Common myeloid progenitor, CD34-positive (primary cell): ENCODE measurements at regions not wholly inside any gene's neighbourhood (a gene's known extent, or its start where the extent isn't known, plus 50 kb on each side); places are given as distances from the start of the nearest gene placed in this dataset.
A peak's percentile ranks its signal among the peaks of the same experiment; 100 is the strongest.

ENCODE experiments used
- CTCF ChIA-PET: fragments of 350-600 bp; sonication (Branson Sonifier 250); formaldehyde crosslinking; loops from one replicate; lab custom pipeline; 2021; ENCODE audit warnings: antibody characterized with exemption; lab: Charles Lee
- POLR2A ChIA-PET: fragments of 350-600 bp; sonication (Branson Sonifier 250); formaldehyde crosslinking; loops from one replicate; lab custom pipeline; 2021; ENCODE audit warnings: antibody characterized with exemption; lab: Charles Lee
- DNase-seq, 3 donors: peaks; one replicate each; pipeline versions ENCODE4 v3.0.0 to v3.0.0-alpha.2; 2013
- H3K27ac ChIP-seq, 2 experiments: 1 replicate in 1 of 2; 2 replicates in 1 of 2; pipeline ENCODE4 v1.7.0; 2013; ENCODE audit warnings: inconsistent platforms in 2 of 2, low read length in 2 of 2, mild to moderate bottlenecking in 2 of 2, low read depth in 1 of 2, moderate library complexity in 1 of 2; ENCODE audit not compliant: severe bottlenecking in 2 of 2, insufficient read depth in 1 of 2, poor library complexity in 1 of 2
- H3K27me3 ChIP-seq, 5 experiments: replicated peaks in 2 of 5; 1 replicate in 3 of 5; 2 replicates in 2 of 5; pipeline versions ENCODE4 v1.6.1 to v1.7.0; 2013; ENCODE audit warnings: low read length in 4 of 5, mild to moderate bottlenecking in 2 of 5, moderate library complexity in 2 of 5, inconsistent platforms in 1 of 5; ENCODE audit not compliant: insufficient read depth in 5 of 5, control insufficient read depth in 4 of 5
- H3K36me3 ChIP-seq, 4 experiments: 1 replicate in 2 of 4; 2 replicates in 2 of 4; pipeline versions ENCODE4 v1.6.1 to v1.7.0; 2013; ENCODE audit warnings: low read length in 3 of 4, control low read depth in 1 of 4, mild to moderate bottlenecking in 1 of 4; ENCODE audit not compliant: control insufficient read depth in 4 of 4, insufficient read depth in 4 of 4
- H3K4me1 ChIP-seq, 4 experiments: 1 replicate in 3 of 4; 2 replicates in 1 of 4; pipeline versions ENCODE4 v1.6.1 to v1.7.1; 2013; ENCODE audit warnings: low read length in 3 of 4, mild to moderate bottlenecking in 3 of 4, control low read depth in 1 of 4, inconsistent platforms in 1 of 4, moderate library complexity in 1 of 4; ENCODE audit not compliant: control insufficient read depth in 4 of 4, insufficient read depth in 4 of 4; ENCODE audit errors: control extremely low read depth in 1 of 4
- H3K4me3 ChIP-seq, 7 experiments: 1 replicate in 4 of 7; 2 replicates in 3 of 7; pipeline versions ENCODE4 v1.5.1 to v1.7.0; 2013; ENCODE audit warnings: mild to moderate bottlenecking in 7 of 7, low read length in 6 of 7, moderate library complexity in 6 of 7, inconsistent platforms in 2 of 7, low read depth in 2 of 7, control low read depth in 1 of 7; ENCODE audit not compliant: insufficient read depth in 4 of 7, control insufficient read depth in 1 of 7; ENCODE audit errors: extremely low read depth in 1 of 7
- H3K9me3 ChIP-seq, 5 experiments: 1 replicate in 4 of 5; 2 replicates in 1 of 5; pipeline versions ENCODE4 v1.6.1 to v1.7.1; 2013; ENCODE audit warnings: low read length in 4 of 5, mild to moderate bottlenecking in 2 of 5, inconsistent platforms in 1 of 5, low read depth in 1 of 5, moderate library complexity in 1 of 5; ENCODE audit not compliant: control insufficient read depth in 4 of 5, insufficient read depth in 2 of 5; ENCODE audit errors: control extremely low read depth in 1 of 5
- WGBS: methylation state at CpG from one replicate; pipeline ENCODE4 v1.1.5; 2013; ENCODE audit not compliant: insufficient coverage; 5-methylcytosine and 5-hydroxymethylcytosine counted together

- DNase-seq: no peak
- ChIA-PET POLR2A (no interaction called here), CTCF (interaction anchor here (1.1 kb wide), 2 partner anchors 26 to 39 kb away, joined by 3 read pairs; no protein-coding TSS in a partner anchor)
- Histone ChIP-seq H3K4me1 (peaks cover 12 to 43% (median 36%) of the 10 kb centered on the region in 4 experiments), H3K36me3 (no peaks in the 10 kb centered on the region), H3K27ac (no peak overlapping the region), H3K9me3 (no peaks in the 10 kb centered on the region), H3K4me3 (no peak overlapping the region), H3K27me3 (no peaks in the 10 kb centered on the region)
- WGBS: 67% methylated on average over 3 of the region's 4 CpGs
Measured at GRCh38 chr11:35076201-35077100, 62.5 kb upstream of the CD44 start.

- Histone ChIP-seq H3K4me1 (peaks cover 12 to 55% (median 48%) of the 10 kb centered on the region in 4 experiments), H3K9me3 (no peaks in the 10 kb centered on the region), H3K4me3 (peak overlapping the region in 3 of 7 experiments; percentile 13 to 40 (median 19)), H3K36me3 (no peaks in the 10 kb centered on the region), H3K27ac (peak overlapping the region; percentile 29 to 74), H3K27me3 (no peaks in the 10 kb centered on the region)
- DNase-seq: peak; percentile 89 to 97 (median 96)
- ChIA-PET CTCF (interaction anchor here (0.6 to 1.0 kb wide), 3 partner anchors 9 to 31 kb away, joined by 3 to 5 read pairs (median 3); no protein-coding TSS in a partner anchor), POLR2A (interaction anchor here (0.9 kb wide), 1 partner anchor 33 kb away, joined by 4 read pairs; no protein-coding TSS in a partner anchor)
- WGBS: no CpG with 5 or more reads among the region's 5 CpGs
Measured at GRCh38 chr11:35077709-35078469, 61.1 kb upstream of the CD44 start.

- H3K27me3 ChIP-seq: no peaks in the 10 kb centered on the region
- H3K9me3 ChIP-seq: no peaks in the 10 kb centered on the region
- H3K4me3 ChIP-seq: peak overlapping the region in 2 of 7 experiments; percentile 19 to 40
- no peak for DNase-seq
- H3K4me1 ChIP-seq: peaks cover 16 to 61% (median 52%) of the 10 kb centered on the region in 4 experiments
- peak overlapping the region in 1 of 2 experiments; percentile 74 for H3K27ac ChIP-seq
- WGBS: 85% methylated on average over 1 of the region's 1 CpG
- CTCF ChIA-PET: interaction anchor here (0.6 to 1.0 kb wide), 3 partner anchors 9 to 31 kb away, joined by 3 to 5 read pairs (median 3); no protein-coding TSS in a partner anchor
- no peaks in the 10 kb centered on the region for H3K36me3 ChIP-seq
- POLR2A ChIA-PET: interaction anchor here (0.9 kb wide), 1 partner anchor 33 kb away, joined by 4 read pairs; no protein-coding TSS in a partner anchor
Measured at GRCh38 chr11:35078470-35078735, 60.6 kb upstream of the CD44 start.

- H3K36me3 ChIP-seq: no peaks in the 10 kb centered on the region
- no peak for DNase-seq
- no peak overlapping the region for H3K4me3 ChIP-seq
- H3K4me1 ChIP-seq: peaks cover 20 to 73% (median 61%) of the 10 kb centered on the region in 4 experiments
- CTCF ChIA-PET: interaction anchor here (1.2 to 1.3 kb wide), 2 partner anchors 8 to 43 kb away, joined by 3 to 4 read pairs; no protein-coding TSS in a partner anchor
- WGBS: 79% methylated on average over 3 of the region's 4 CpGs
- POLR2A ChIA-PET: no interaction called here
- H3K27me3 ChIP-seq: no peaks in the 10 kb centered on the region
- H3K27ac ChIP-seq: no peak overlapping the region
- no peaks in the 10 kb centered on the region for H3K9me3 ChIP-seq
Measured at GRCh38 chr11:35079611-35080010, 59.4 kb upstream of the CD44 start.

- DNase-seq: peak; percentile 89 to 98 (median 98)
- Histone ChIP-seq H3K4me3 (peak overlapping the region in 2 of 7 experiments; percentile 2 to 46), H3K27ac (peak overlapping the region; percentile 82 to 94), H3K4me1 (peaks cover 18 to 69% (median 52%) of the 10 kb centered on the region in 4 experiments), H3K9me3 (no peaks in the 10 kb centered on the region), H3K27me3 (no peaks in the 10 kb centered on the region), H3K36me3 (no peaks in the 10 kb centered on the region)
- POLR2A ChIA-PET: interaction anchor here (0.6 to 1.5 kb wide), 5 partner anchors 29 to 75 kb away, joined by 3 to 5 read pairs (median 3); partner anchors contain the start of gene CD44
- CTCF ChIA-PET: interaction anchor here (0.6 to 1.6 kb wide), 5 partner anchors 21 to 98 kb away, joined by 3 to 4 read pairs (median 3); no protein-coding TSS in a partner anchor
- WGBS: 28% methylated on average over 12 of the region's 15 CpGs
Measured at GRCh38 chr11:35082321-35083180, 56.4 kb upstream of the CD44 start.

- peak overlapping the region in 1 of 7 experiments; percentile 43 for H3K4me3 ChIP-seq
- no peaks in the 10 kb centered on the region for H3K27me3 ChIP-seq
- peak overlapping the region; percentile 82 to 94 for H3K27ac ChIP-seq
- DNase-seq: no peak
- H3K36me3 ChIP-seq: no peaks in the 10 kb centered on the region
- 43% methylated on average over 1 of the region's 2 CpGs for WGBS
- H3K4me1 ChIP-seq: peaks cover 16 to 69% (median 53%) of the 10 kb centered on the region in 4 experiments
- CTCF ChIA-PET: interaction anchor here (0.8 to 1.6 kb wide), 3 partner anchors 20 to 97 kb away, joined by 3 to 4 read pairs (median 3); no protein-coding TSS in a partner anchor
- no peaks in the 10 kb centered on the region for H3K9me3 ChIP-seq
- POLR2A ChIA-PET: interaction anchor here (0.6 to 1.5 kb wide), 6 partner anchors 28 to 83 kb away, joined by 3 to 5 read pairs (median 4); partner anchors contain the start of gene CD44
Measured at GRCh38 chr11:35083181-35083430, 55.9 kb upstream of the CD44 start.
